GF-D8 (cell line): ENCODE measurements at regions not wholly inside any gene's neighbourhood (a gene's known extent, or its start where the extent isn't known, plus 50 kb on each side); places are given as distances from the start of the nearest gene placed in this dataset.

Experiments used
- DNase-seq: peaks from one replicate; lab custom pipeline; 2025; lab: John Stamatoyannopoulos, UW

- no peak for DNase-seq
These were observed 472.8 kb downstream of the CCDC171 start for GRCh38 chr9:16025627-16026026.

GRCh38 chr9:16026886-16027285, 474.0 kb downstream of the CCDC171 start:
- no peak for DNase-seq

GRCh38 chr9:16028548-16028947, 475.7 kb downstream of the CCDC171 start:
- no peak for DNase-seq

GRCh38 chr9:16029046-16029615, 476.3 kb downstream of the CCDC171 start:
- no peak for DNase-seq

- no peak for DNase-seq
These were observed 477.0 kb downstream of the CCDC171 start for GRCh38 chr9:16029796-16030363.

GRCh38 chr9:16030528-16031185, 477.8 kb downstream of the CCDC171 start:
- DNase-seq, result peak; percentile 16

GRCh38 chr9:16031486-16031885, 478.6 kb downstream of the CCDC171 start:
- no peak for DNase-seq

GRCh38 chr9:16031971-16032370, 479.1 kb downstream of the CCDC171 start:
- no peak for DNase-seq

- no peak for DNase-seq
These were observed 480.0 kb downstream of the CCDC171 start for GRCh38 chr9:16032799-16033198.

GRCh38 chr9:16033253-16033652, 480.4 kb downstream of the CCDC171 start:
- no peak for DNase-seq

GRCh38 chr9:16033921-16034691, 481.3 kb downstream of the CCDC171 start:
- no peak for DNase-seq

GRCh38 chr9:16039218-16039987, 486.6 kb downstream of the CCDC171 start:
- DNase-seq, result no peak

- no peak for DNase-seq
These were observed 487.3 kb downstream of the CCDC171 start for GRCh38 chr9:16039988-16040761.

- no peak for DNase-seq
These were observed 491.1 kb downstream of the CCDC171 start for GRCh38 chr9:16043756-16044578.

- DNase-seq, result no peak
These were observed 491.7 kb downstream of the CCDC171 start for GRCh38 chr9:16044579-16044881.

- no peak for DNase-seq
These were observed 492.9 kb downstream of the CCDC171 start for GRCh38 chr9:16045651-16046280.

- no peak for DNase-seq
These were observed 493.9 kb downstream of the CCDC171 start for GRCh38 chr9:16046713-16047112.

- DNase-seq, result no peak
These were observed 495.3 kb downstream of the CCDC171 start for GRCh38 chr9:16048129-16048528.

GRCh38 chr9:16052146-16052545, 499.3 kb downstream of the CCDC171 start:
- DNase-seq, result no peak
